NCI-H1092 treated with DMSO at 0.1 percent for 48 hours (cell line): ENCODE measurements at regions not wholly inside any gene's neighbourhood (a gene's known extent, or its start where the extent isn't known, plus 50 kb on each side); places are given as distances from the start of the nearest gene placed in this dataset.

Experiments used
- DNase-seq: peaks from one replicate; lab custom pipeline; 2025; lab: John Stamatoyannopoulos, UW

DNA sequence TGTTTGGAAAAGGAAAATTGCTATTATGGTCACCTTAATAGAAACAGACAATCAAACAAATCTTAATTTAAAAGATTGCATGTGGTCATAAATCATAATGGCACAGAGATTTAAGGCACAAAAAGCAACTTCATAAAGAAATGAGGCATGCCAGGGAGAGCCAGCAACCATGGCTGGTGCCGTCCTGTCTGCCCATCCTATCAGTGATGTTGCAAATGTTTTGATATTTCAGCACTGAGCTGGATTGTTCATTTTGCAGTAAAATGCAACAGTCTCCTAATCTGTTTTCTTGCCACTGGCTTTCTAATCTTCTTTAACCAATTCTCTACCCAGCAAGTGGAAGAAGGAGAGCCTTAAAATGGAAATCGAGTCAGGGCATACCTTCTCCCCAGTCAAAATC lies 249.8 kb downstream of the SAMD5 start:
- no peak for DNase-seq

DNA sequence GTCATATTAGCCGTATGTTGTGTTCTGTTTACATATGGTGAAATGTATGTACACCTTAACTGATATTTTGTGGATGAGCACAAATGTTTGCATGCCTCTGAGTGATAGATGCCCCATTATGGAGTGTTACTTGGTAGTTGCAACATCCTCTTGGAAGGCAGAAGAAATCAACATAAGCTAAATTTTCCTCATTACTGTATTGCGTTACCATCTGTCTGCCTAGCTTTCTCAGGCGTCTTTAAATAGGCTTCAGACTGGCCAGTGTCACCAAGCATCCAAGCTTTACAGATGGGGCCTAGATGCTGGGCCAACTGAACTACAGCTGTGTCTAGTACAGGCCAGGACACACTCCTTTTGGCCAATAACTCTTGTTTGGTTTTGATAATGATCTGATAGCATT lies 250.6 kb downstream of the SAMD5 start:
- no peak for DNase-seq

DNA sequence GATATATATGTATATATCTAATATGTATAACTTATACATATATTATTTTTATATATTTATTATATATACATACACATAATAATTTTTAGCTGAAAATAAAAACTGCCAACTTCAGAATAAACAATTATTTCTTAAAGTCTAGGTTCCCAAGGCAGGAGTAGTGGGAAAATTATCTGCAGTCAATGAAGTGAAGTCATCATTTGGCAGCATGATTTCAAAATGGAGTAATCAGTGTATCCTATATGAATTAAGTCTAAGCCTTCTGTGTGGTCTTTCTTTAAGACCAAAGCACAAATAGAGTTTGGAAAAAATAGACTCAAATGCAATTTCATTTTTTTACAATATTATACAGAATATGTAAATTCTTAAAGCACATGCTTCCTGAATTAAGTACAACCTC lies 251.0 kb downstream of the SAMD5 start:
- DNase-seq, result no peak

DNA sequence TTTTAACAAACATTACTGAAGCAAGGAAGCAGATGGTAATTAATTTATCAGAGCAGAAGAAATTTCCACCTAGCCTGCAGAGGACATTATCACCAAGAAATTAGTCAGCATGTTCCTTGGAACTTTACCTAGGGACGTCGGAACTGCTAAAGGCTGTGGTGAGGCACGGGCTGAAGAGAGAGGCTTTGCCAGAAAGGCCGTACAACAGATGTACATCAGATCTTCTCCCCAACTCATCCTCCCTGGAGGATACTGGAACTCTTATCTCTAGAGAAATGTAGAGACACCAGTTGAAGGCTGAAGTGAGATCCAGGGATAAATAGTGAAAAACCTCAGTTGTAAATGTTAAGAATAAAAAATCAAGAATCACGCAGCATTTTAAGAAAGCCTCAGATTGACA lies 257.1 kb downstream of the SAMD5 start:
- DNase-seq, result no peak

DNA sequence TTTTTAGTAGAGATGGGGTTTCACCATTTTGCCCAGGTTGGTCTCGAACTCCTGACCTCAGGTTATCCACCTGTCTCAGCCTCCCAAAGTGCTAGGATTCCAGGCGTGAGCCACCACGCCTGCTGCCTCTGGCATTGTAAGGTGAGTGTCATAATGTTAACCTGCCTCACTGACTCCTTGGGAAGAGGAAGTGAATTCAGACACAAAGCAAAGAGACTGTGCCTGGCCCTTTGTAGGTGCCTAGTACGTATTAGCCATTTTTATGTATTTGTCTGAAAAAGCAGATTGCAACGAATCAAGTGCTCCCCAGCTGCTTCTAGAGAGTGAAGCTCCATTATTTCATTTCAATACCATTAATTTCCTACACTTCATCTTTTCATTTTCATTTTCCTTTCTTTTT lies 260.5 kb downstream of the SAMD5 start:
- DNase-seq, result no peak

DNA sequence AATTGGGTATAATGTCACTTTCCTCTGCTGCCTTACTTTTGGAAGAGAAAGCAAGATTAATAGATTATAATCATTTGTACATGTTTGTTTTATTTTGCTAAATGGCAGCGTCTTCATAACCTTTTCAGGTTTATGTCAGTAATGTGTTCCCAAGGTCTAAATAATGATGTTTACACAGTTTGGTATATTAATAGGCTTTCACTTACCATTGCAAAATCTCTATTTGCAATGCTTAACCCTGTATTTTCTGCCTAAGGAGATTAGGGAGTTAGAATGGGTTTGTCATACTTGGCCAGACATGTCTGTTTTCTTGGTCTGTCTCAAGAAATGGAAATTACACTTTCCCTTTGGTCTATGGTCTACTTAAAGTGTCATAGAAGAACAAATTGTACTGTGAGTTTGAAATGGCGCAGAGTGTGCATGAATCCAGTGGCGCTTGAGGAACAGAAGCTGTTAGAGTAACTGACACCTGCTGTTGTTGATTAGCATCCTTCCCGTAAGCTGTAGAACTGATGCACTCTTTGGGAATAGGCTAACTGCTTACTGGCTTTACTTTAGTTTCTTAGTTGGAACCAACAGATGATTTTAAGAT lies 261.1 kb downstream of the SAMD5 start:
- DNase-seq, result no peak

DNA sequence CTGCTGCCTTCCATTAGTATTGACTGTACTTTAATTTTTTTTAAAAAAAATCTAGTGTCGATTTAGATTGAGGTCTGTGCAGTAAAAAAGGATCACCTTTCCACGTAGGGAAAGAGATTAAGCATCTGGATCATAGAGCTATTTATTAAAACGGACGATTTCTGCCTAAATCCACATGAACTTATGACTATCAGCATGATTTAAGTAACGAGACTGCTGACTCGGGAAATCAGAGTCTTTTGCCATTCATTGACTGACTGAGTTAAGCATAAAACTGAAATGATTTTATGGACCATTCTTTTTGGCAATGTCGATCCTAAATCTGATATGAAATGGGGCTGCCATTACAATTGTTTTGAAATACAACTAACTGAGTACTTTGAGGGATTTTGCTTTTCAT lies 261.7 kb downstream of the SAMD5 start:
- DNase-seq, result no peak

DNA sequence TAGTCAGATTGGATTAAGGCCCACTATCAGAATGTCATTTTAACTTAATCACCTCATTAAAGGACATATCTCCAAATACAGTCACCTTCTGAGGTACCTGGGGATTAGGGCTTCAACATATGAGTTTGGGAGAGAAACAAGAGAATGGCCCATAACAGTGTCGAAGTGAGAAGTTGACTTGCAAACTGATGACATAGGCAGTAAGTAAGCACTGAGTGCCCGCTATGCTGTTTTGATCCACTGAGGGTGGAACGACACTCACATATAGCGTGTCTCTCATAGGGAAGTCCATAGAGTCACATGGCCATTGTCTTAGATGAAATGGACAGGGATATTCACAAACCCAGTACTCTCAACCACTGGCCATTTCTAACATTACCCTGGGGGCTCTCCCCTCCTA lies 264.2 kb downstream of the SAMD5 start:
- DNase-seq, result no peak

DNA sequence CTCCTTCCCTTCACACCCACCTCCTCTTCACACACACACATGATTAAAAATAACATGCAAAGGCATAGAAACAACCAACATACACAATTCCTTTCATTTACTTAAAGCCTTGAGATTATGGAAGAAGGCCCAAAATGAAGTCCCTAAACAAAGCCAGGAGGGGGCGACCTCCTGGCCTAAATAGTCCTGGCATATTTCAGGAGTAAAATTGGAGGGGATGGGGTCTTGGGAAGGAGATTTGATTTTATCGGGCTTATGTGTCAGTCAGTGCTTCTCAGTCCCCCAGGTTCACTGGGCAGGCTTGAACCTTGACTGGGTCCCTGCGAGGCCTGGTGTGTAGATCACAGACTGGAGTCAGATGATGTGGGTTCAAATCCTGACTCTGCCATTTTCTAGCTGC lies 266.4 kb downstream of the SAMD5 start:
- no peak for DNase-seq

DNA sequence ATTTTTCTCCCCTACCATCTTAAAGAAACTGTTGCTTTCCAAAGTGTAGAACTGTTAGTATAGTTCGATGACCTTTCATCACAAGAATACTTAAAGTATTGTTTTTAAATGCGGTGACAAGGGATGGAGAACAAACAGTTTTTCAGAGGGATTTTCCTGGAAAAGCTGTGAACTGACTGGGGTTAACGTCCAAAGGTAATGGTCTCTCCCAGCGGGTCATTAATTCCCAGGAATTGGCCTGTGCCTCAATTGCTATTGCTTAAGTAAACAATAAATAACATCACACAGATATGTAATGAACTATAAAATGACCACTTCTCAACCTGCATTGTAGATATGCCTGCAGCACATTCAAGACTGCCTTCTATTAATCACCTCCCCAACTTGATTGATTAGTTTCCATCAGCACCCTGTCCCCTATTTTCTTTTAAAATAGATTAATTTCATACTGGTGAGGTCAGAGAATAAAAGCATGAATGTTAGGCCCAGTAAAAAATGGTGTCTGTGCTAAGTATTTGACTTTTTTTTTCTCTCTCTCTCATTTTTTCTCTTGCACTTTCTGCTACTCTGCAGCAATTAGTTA lies 268.2 kb downstream of the SAMD5 start:
- DNase-seq, result no peak

DNA sequence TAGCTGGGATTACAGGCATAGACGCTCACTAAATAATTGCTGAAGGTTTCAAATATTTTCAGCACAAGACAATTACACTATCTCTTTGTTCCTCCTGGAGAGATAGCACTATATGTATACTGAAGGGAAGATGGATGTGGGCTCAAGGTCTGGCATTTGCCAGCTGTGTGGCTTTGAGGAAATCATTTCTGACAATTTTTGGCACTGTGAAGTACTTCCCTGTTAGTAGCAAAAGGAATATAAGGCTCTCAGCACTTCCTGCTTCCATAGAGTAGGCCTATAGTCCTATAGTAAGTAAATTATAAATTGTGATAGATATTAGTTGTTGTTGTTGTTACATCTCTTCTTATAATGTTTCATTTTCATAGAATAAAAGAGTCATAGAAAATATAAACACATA lies 271.1 kb downstream of the SAMD5 start:
- no peak for DNase-seq

DNA sequence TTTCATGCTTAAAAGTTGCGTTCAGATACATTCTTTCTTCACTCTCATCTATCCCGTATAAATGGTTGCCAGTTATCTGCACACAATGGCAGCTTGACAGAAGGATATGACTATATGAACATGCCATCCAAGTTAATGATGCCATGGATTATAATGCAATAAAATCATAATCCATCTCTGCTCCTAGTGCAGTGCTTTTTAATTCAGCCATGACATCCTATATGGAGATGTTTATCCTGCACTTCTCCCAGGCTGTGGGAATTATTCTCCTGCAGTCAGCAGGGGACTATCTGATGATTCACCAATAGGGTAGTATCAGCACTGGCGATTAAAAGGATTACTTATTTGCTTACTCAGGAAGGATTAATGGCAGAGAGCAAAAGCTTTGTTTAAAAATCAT lies 273.8 kb downstream of the SAMD5 start:
- no peak for DNase-seq

DNA sequence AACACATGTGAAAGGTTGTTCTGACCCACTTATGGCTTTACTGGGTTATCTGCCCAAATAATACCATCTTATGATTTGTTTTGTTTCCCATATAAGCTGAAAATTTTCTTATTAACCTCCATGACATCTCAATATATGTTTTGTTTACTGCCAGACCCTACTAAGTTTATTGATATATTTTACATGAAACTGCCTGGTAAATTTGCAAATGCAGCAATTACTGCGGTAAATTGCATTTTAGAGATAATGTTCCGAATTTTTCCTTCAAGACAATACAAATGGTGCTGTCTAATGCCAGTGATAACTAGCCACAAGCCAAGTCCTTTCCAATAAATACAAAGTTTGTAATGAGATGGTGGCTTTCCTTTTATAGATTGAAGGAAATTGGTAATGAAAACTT lies 275.9 kb downstream of the SAMD5 start:
- no peak for DNase-seq

DNA sequence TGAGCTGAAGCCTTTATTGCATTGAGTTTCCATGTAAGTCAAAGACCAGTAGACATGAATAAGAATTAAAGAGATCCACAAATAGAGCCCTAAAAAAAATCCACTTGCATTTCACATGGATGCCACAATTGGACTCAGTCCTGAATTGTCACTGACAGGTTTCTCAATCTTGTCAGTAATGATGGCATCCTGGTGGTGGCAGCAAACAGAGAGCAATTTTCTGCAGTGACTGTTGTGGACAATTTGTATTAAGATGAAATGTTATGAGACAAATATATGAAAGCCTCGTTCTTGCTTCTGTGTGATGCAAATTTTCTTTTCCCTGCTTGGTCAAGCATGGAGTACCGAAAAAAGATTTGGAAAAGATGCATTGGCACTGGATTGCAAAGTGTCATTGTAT lies 278.9 kb downstream of the SAMD5 start:
- no peak for DNase-seq

DNA sequence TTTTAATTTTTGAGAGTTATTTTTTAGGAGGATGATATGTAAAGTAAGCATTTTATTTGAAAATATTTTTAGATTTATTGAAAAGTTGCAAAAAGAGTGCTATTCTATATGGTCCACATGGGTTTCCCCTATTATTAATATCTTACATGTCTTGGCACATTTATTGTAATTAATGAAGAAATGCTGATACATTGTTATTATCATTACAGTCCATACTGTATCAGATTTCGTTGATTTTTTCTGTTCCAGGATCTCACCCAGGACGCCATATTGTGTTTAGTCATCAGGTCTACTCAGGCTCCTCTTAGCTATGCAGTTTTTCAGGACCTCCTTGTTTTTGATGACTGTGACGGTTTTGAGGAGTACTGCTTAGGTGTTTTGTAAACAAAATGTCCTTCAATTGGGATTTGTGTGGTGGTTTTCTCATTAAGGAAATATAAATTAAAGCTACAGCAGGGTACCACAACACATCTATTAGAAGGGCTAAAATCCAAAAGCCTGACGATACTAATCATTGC lies 281.0 kb downstream of the SAMD5 start:
- DNase-seq, result no peak

DNA sequence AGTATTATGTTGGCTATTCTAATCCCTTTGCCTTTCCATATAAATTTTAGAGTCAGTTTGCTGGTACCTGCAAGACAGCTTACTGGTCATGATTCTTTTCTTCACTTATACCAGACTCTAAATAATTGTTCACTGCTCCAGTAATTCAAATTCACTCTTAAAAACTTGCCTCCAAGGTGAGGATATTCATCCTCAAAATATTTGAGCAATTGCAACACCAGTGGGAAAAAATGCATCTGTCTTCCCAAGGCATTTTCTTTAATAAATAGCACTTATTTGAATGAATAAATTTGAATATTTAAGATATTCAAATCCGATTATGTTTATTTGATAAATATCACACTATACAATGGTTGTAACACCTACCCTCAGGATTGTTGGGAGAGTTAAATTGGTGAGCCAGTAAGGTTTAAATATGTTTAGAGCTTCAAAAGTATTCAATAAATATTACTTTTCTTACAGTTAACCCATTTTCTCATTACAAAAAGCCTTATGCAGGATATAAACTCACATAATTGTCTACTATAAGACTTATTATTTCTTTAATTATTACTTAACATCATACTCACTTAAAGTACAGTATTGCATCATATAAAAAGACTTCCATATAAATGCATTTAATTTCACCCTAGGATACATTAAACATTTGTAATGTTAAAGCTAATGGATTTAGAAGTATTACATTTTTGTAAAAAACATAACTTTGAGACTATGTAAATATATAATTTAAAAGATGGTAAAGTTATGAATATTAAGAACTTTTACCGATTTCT lies 285.6 kb downstream of the SAMD5 start:
- DNase-seq, result no peak

DNA sequence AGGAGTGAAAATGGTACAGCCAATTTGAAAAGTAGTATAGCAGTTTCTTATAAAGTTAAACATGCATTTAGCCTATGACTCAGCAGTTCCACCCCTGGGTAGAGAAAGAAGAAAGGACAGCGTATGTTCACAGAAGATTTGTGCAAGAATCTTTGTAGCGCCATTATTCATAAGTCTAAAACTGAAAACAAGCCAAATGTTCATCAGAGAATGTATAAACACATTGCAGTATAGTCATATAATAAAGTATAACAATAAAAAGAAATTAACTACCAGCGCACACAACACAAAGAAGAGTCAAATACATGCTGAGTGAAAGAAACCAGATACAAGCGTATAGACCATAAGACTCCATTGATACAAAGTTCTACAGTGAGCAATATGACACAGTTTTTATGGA lies 294.0 kb downstream of the SAMD5 start:
- no peak for DNase-seq

DNA sequence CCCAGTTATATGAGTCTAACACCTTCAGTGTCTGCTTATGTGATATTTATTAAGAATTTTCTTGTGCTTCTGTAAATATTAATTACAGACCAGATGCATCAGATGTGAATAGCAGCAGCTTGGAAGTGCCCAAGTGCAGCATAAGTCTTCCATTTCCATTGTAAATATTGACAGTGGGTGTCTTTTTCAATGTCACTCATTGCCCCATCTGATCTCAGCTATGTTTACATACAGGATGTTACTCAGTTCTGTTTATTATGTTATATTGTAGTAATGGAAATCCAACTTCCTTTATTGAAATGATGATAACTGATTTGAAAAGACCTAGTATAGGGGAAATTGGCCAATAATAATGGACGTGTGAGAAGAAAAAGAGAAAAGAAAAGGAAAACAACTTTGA lies 296.7 kb downstream of the SAMD5 start:
- DNase-seq, result no peak

DNA sequence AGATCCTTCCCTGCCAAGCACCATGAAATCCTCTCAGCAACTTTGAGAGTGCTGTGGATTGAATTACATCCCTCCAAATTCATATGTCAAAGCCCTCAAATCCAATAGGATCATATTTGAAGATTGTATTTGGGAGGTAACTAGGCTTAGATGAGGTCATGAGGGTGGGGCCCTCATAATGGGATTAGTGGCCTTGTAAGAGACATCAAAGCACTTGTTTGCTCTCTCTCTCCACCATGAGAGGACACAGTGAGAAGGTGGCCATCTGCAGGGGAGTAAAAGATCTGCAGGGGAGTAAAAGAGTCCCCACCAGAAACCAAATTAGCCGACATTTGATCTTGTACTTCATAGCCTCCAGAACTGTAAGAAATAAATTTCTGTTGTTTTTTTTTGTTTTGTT lies 298.2 kb downstream of the SAMD5 start:
- no peak for DNase-seq

DNA sequence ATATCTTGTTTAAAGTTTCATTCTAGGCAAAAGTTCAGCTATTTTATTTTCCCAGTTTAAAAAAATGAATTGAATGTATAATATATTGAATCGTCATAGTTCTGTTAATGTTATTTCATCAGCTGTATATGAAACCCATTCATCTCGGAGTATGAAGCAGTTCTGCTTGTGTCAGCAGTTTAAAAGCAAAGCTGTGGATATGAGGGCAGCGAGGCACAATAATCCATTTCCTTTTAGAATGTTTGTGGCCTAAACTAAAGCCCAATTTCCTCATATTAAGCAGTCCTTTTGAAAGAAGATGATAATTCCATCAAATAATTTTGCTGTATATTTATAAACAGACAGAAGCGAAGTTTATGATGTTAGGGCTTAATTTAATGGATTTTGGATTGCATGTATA lies 300.1 kb downstream of the SAMD5 start:
- DNase-seq, result no peak

DNA sequence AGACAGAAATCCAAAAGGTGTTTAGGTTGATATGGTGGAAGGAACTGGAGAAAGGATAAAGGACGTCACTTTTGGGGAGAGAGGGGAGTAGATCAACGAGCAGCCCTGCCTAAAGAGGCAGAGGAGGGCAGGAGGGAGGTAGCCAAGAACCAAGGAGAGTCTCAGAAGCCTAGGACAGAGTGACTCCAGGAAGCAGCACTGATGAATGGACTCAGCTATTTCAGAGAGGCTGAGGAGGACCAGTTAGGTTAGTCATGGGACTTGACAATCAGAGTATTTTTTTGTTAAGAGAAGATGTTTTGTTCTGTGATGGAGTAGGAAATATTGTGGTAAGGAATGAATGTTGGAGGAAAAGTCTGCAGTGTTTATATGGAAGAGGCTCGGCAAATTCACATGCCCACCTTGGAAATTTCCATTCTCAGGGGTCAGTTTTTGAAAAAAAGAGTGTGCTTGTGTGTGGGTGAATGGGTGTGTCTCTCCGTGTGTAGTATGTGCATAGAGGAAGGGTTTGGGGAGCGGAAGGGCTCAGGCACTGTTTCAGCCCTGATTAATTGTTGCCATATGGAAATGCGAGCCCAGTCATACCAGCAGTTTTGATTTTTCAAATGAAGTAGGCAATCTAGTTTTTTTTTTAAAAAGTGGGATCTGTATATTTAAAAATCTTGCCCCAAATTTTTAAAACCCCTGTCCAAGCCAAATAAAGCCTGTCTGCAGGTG lies 303.6 kb downstream of the SAMD5 start:
- no peak for DNase-seq

DNA sequence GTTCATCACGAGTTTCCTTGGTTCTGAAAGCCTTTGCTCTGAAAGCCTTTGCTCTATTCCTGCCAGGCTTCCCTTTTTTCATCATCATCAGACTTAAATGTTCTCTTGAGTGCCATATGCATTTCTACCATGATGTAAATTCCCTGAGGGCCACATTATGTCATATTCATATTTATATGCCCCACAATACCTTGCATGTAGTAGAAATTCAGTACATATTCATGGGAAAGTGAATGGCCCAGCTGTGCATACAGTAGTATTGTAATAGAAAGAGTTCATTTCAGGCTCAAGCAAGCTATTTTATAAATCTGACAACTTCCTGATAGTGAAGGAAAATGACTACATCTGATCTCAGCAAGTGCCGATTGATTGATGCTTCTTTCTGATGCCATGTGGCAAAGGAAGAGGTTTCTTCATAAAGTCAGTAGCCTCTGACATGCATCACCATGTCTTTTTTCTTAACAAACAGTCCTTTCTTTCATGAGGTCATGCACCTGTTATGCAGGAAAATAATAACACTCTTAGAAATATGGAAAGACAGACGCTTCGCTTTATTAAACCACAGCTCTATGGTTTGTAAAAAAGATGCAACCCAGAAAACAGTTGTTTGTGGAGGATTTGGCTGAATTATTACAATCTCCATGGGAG lies 308.7 kb downstream of the SAMD5 start:
- DNase-seq, result no peak
